ENCODE measurements at regions not wholly inside any gene's neighbourhood (a gene's known extent, or its start where the extent isn't known, plus 50 kb on each side); places are given as distances from the start of the nearest gene placed in this dataset.

DNA sequence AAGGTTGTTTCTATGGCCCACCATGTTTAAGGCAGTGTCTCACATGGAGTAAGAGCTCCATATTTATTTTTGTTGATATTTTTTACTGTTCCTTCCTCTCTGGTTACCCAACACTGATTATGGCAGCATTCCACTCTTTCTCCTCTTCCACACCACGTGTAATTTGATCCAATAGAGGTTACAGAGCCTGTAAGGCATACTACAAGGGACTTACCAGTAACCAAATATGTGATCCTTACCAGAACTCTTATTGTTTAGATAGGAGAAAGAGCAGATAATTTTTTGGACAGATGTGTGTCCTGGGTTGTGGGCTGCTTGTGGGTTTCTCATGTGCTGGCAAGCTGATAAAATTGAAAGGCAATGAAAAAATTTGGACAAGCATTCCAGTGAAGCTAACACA lies 261.3 kb downstream of the TMEM167A start:
- intact Hi-C loops (cut with micrococcal nuclease; ENCODE audit: unreplicated experiment) (no loop called here), in situ Hi-C loops (cut with HindIII; ENCODE audit: low pct_unique_long_range_greater_than_20kb, low sequenced_read_pairs) (no loop called here)
- no peak overlapping the region for H3K4me3 ChIP-seq (ENCODE audit: low read depth in 2 of 2, low read length in 2 of 2)
- no TSS peak for BruUV-seq (replicated peaks)
- H3K9me3 ChIP-seq (ENCODE audit: control insufficient read depth, insufficient read depth, low read depth, low read length), result no peaks in the 10 kb centered on the region
- H3K36me3 ChIP-seq (ENCODE audit: control insufficient read depth, insufficient read depth, low read length), result no peaks in the 10 kb centered on the region
- ATAC-seq (no peak), DNase-seq (ENCODE audit: low read depth, low spot score) (no peak)
- H3K4me1 ChIP-seq (ENCODE audit: control insufficient read depth, insufficient read depth, low read length), result no peaks in the 10 kb centered on the region
- H3K27me3 ChIP-seq (ENCODE audit: control insufficient read depth, insufficient read depth, low read length), result no peaks in the 10 kb centered on the region
- ChIA-PET POLR2A (no interaction called here), CTCF (no interaction called here)
- H3K27ac ChIP-seq (ENCODE audit: low read length), result no peak overlapping the region
- TF ChIP-seq TCF7L2 (IDR thresholded peaks at IDR 0.05; ENCODE audit: low read depth, low read length) (no peak), POLR2AphosphoS5 (IDR thresholded peaks at IDR 0.05; ENCODE audit: low read depth, low read length) (no peak), SIN3A (IDR thresholded peaks at IDR 0.05; ENCODE audit: borderline replicate concordance, insufficient read depth, low read depth, low read length) (no peak)
- TF ChIP-seq, protein P1, sequence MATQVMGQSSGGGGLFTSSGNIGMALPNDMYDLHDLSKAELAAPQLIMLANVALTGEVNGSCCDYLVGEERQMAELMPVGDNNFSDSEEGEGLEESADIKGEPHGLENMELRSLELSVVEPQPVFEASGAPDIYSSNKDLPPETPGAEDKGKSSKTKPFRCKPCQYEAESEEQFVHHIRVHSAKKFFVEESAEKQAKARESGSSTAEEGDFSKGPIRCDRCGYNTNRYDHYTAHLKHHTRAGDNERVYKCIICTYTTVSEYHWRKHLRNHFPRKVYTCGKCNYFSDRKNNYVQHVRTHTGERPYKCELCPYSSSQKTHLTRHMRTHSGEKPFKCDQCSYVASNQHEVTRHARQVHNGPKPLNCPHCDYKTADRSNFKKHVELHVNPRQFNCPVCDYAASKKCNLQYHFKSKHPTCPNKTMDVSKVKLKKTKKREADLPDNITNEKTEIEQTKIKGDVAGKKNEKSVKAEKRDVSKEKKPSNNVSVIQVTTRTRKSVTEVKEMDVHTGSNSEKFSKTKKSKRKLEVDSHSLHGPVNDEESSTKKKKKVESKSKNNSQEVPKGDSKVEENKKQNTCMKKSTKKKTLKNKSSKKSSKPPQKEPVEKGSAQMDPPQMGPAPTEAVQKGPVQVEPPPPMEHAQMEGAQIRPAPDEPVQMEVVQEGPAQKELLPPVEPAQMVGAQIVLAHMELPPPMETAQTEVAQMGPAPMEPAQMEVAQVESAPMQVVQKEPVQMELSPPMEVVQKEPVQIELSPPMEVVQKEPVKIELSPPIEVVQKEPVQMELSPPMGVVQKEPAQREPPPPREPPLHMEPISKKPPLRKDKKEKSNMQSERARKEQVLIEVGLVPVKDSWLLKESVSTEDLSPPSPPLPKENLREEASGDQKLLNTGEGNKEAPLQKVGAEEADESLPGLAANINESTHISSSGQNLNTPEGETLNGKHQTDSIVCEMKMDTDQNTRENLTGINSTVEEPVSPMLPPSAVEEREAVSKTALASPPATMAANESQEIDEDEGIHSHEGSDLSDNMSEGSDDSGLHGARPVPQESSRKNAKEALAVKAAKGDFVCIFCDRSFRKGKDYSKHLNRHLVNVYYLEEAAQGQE (IDR thresholded peaks at IDR 0.05; ENCODE audit: insufficient read depth in 1 of 2, low read depth in 2 of 2, low read length in 1 of 2), result no peak
- TF ChIP-seq, protein P2, sequence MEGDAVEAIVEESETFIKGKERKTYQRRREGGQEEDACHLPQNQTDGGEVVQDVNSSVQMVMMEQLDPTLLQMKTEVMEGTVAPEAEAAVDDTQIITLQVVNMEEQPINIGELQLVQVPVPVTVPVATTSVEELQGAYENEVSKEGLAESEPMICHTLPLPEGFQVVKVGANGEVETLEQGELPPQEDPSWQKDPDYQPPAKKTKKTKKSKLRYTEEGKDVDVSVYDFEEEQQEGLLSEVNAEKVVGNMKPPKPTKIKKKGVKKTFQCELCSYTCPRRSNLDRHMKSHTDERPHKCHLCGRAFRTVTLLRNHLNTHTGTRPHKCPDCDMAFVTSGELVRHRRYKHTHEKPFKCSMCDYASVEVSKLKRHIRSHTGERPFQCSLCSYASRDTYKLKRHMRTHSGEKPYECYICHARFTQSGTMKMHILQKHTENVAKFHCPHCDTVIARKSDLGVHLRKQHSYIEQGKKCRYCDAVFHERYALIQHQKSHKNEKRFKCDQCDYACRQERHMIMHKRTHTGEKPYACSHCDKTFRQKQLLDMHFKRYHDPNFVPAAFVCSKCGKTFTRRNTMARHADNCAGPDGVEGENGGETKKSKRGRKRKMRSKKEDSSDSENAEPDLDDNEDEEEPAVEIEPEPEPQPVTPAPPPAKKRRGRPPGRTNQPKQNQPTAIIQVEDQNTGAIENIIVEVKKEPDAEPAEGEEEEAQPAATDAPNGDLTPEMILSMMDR (IDR thresholded peaks at IDR 0.05), result no peak

DNA sequence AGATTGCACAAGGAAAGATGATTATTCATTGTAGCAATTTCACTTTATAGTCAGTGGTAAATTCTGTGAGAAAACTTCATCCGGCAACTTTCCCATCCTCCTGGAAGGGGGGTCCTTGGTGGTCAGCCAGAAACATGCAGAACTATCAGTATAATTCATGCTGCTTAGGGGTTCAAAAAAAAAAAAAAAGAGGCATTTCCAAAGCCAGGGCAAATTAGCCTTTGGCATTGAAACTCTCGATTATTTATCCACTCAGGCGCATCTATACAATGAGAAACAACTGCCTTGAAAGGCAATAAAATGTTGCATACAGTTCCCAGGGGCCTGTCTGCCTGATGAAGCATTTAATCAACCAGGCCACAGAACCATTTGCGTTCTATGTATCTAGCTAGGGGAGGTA lies 263.3 kb downstream of the TMEM167A start:
- intact Hi-C loops (cut with micrococcal nuclease; ENCODE audit: unreplicated experiment), result no loop called here

More for the DNA sequence above, 263.3 kb downstream of the TMEM167A start:
- BruUV-seq (replicated peaks), result no TSS peak
- Histone ChIP-seq H3K36me3 (ENCODE audit: control insufficient read depth, insufficient read depth, low read length) (no peaks in the 10 kb centered on the region), H3K27ac (ENCODE audit: low read length) (no peak overlapping the region), H3K4me3 (ENCODE audit: low read depth in 2 of 2, low read length in 2 of 2) (no peak overlapping the region), H3K27me3 (ENCODE audit: control insufficient read depth, insufficient read depth, low read length) (no peaks in the 10 kb centered on the region), H3K9me3 (ENCODE audit: control insufficient read depth, insufficient read depth, low read depth, low read length) (no peaks in the 10 kb centered on the region), H3K4me1 (ENCODE audit: control insufficient read depth, insufficient read depth, low read length) (no peaks in the 10 kb centered on the region)
- ChIA-PET CTCF (no interaction called here), POLR2A (no interaction called here)
- DNase-seq (ENCODE audit: low read depth, low spot score), result no peak
- TF ChIP-seq, protein P1 (IDR thresholded peaks at IDR 0.05; ENCODE audit: insufficient read depth in 1 of 2, low read depth in 2 of 2, low read length in 1 of 2), result no peak
- TF ChIP-seq, protein P2 (IDR thresholded peaks at IDR 0.05), result no peak
- no peak for TF ChIP-seq POLR2AphosphoS5 (IDR thresholded peaks at IDR 0.05; ENCODE audit: low read depth, low read length)
- TF ChIP-seq TCF7L2 (IDR thresholded peaks at IDR 0.05; ENCODE audit: low read depth, low read length), result no peak
- TF ChIP-seq SIN3A (IDR thresholded peaks at IDR 0.05; ENCODE audit: borderline replicate concordance, insufficient read depth, low read depth, low read length), result no peak
- no peak for ATAC-seq
- in situ Hi-C loops (cut with HindIII; ENCODE audit: low pct_unique_long_range_greater_than_20kb, low sequenced_read_pairs), result no loop called here
